ENCODE measurements at regions not wholly inside any gene's neighbourhood (a gene's known extent, or its start where the extent isn't known, plus 50 kb on each side); places are given as distances from the start of the nearest gene placed in this dataset.

DNA sequence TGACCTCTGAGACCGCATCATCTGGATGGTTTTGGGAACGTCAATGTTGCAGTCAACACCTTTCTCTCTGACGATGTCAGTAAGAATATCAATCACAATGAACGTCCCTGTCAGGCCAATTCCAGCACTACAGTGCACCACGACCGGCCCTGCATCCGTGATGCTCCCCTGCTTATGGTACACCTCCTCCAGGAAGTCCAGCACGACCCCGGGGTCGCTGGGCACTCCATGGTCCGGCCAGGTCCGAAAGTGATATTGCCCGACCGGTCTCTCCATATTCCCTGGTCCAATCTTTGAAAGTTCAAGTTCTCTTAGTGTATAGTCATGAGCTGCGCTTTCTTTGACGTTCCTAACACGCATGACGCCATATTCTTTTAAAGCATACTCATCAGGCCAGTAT is 203.6 kb upstream of the PRDM9 start:
- TF ChIP-seq, protein P1, sequence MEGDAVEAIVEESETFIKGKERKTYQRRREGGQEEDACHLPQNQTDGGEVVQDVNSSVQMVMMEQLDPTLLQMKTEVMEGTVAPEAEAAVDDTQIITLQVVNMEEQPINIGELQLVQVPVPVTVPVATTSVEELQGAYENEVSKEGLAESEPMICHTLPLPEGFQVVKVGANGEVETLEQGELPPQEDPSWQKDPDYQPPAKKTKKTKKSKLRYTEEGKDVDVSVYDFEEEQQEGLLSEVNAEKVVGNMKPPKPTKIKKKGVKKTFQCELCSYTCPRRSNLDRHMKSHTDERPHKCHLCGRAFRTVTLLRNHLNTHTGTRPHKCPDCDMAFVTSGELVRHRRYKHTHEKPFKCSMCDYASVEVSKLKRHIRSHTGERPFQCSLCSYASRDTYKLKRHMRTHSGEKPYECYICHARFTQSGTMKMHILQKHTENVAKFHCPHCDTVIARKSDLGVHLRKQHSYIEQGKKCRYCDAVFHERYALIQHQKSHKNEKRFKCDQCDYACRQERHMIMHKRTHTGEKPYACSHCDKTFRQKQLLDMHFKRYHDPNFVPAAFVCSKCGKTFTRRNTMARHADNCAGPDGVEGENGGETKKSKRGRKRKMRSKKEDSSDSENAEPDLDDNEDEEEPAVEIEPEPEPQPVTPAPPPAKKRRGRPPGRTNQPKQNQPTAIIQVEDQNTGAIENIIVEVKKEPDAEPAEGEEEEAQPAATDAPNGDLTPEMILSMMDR (IDR thresholded peaks at IDR 0.05; ENCODE audit: low read depth, low read length, poor library complexity, severe bottlenecking) = no peak
- no peak for TF ChIP-seq EZH2phosphoT487 (IDR thresholded peaks at IDR 0.05; ENCODE audit: borderline replicate concordance, low read length)

Measured in DOHH2 (cell line).